ENCODE measurements at regions not wholly inside any gene's neighbourhood (a gene's known extent, or its start where the extent isn't known, plus 50 kb on each side); places are given as distances from the start of the nearest gene placed in this dataset.
A peak's percentile ranks its signal among the peaks of the same experiment; 100 is the strongest.

DNA sequence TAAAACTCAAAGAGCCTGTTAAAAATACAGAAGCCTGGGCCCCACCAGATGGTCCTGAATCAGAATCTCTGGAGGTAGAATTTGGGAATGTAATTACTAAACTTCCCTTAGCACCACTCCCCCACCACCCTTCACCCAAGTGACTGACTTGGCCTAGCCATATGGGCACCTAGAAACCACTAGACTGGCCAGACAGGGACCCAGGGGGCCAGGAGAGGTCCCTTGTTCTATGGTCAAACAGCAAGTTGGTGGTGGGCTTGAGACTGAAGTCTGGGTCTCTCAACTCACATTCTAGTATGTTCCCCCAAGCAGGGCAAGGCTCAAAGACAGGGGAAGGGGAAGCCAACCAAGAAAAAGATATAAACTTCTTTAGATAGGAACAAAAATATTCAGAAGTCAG is 301.5 kb upstream of the TLE3 start:
- DNase-seq = no peak

DNA sequence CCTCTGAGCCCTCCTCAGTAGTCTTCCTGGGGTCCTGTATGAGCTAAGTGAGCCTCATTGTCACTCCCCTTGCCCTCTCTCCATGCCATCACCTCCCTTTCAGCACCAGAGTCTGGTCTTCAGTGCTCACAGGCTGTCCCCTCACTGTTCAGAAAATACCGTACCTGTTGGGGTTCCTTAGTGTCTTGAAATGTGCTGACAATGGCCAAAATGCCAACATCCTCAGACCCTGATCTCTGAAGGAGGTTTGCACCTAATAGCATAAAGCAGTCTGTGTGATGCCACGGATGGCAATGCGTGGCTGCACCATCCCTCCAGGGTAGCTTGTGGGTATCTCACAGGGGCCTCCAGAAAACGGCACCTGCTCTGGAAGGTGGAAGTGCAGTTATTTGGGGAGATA is 301.0 kb upstream of the TLE3 start:
- DNase-seq = no peak

DNA sequence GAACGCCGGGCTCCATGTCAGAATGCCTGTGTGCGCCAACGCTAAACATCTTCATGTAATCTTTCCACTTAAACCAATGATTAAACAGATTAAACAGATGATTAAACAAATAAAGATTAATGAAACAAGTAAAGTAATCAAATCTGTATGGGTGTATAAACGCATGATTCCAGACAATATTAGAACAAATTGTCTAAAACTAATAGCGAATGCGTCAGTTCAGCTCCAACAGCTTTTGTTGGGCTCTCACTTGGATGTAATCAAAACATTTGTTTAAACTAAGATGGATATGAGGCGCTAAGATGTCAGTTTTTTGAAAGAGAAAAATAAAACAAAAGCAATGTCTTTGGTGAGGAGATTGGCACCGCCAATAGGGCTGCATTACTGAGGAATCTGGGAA is 299.1 kb upstream of the TLE3 start:
- DNase-seq = no peak

DNA sequence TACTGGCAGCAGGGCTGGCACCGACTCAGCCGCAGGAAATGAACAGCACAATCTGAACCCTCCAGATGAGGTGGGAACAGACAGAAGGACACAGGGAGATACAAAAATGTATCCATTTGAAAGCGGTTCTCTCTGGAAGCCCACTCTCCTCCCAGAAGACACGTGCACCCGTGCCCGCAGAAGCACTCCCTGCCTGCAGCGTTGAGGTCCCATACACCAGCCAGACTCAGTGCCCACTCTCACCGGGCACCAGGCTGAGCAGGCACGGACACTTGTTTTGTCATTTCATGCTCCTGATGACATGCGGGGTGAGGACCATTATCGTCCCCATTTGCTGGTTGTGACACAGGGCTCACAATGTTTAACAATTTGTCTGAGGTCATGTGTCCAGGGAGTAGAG is 297.4 kb upstream of the TLE3 start:
- no peak for DNase-seq

DNA sequence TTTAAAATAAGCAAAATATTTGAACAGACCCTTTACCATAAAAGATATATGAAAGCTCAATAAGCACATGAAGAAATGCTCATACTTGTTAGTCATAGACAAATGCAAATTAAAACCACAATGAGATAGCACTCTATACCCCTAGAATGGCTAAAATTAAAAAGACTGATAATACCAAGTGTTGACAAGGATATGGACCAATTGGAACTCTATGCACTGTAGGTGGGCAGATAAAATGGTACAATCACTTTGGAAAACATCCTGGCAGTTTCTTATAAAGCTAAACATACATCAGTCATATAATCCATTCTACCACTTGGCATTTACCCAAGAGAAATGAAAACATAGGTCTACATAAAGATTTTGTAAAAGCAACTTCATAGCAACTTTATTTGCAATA is 293.0 kb upstream of the TLE3 start:
- DNase-seq = no peak

DNA sequence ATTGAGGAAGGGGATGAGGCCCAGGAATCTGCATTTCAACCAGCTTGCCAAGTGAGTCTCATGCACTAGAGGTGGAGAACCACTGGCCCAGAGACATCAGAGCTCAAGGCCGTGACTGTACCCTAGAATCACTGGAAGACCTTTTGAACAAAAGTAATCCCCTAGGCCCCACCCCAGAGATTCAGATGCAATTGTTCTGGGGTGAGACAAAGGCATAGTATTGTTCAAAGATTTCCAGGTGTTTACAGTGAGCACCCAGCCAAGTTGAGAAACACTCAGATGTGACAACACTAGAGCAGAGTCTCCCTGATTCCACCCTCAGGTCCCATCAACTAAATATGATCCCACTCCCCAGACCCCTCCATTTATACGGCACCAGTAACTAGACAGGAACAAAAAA is 290.3 kb upstream of the TLE3 start:
- no peak for DNase-seq

DNA sequence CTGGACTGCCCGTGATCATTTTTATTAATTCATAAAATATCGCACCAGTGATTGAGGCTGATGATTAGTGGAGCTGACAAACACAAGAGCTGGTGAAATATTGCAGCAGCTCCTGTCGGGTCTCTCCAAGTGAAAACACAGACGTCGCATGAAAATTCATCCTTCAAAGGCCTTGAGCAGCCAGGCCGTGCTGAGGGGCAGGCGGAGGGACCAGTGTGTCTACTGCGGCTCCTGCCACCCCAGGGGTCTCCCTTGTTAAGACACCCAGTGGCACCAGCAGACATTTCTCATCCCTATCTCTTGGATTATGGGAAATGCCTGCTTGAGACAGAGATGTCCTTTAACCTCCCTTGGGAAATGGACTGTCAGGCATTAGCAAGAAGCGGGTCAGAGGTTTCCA is 289.4 kb upstream of the TLE3 start:
- DNase-seq = no peak

DNA sequence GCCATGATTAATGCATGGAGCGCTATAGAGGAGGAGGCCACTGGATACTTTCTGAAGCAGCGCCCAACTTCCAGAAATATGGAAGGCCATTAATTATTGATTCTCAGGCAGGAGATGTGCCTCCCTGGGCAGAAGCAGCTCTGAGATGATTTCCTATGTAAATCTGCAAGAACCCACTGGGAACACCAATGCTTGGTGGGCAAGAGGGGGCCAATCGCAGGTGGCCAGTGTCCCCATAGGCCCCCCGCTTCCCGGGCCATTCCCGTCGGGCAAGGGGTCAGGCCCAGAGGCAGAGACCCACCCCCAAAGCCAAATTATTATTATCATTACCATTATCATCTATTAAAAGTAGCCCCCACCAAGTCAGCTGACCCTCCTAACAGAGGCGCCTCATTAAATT is 288.0 kb upstream of the TLE3 start:
- no peak for DNase-seq

DNA sequence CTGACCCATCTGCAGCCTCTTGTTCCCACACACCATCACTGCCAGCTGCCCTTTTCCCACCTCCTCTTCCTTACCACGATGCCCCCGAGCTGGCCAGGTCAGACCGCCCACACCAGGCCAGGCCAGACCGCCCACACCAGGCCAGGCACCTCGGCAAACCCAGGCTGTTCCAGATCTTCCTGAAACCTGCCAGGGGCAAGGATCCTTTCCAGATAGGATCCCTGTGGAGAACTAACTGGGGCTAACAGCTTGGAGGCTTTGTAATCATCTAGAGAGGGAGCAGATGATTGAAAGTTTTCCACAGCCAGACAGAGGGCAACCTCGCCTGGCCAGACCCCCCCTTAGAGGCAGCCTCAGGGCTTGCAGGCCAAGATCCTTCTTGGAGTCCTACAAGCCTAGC is 287.3 kb upstream of the TLE3 start:
- no peak for DNase-seq

DNA sequence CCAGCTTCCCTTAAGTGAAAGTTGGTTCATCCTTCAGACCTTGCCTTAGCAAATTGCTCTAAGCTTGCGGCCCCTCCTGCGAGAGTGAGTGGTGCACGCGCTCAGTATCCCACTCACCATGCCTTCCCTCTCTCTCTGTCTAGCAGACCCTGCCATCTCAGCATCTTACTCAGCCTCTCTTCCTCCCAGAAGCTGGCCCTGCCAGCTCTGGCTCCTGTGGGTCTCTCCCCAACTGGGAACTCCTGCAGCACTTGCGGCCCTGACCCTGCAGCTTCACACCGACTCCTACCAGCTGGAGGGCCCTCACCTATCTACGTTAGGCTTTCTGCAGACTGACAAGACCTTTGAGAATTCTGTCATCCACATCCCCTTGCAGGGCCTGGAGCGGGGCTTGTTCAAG is 286.1 kb upstream of the TLE3 start:
- no peak for DNase-seq

DNA sequence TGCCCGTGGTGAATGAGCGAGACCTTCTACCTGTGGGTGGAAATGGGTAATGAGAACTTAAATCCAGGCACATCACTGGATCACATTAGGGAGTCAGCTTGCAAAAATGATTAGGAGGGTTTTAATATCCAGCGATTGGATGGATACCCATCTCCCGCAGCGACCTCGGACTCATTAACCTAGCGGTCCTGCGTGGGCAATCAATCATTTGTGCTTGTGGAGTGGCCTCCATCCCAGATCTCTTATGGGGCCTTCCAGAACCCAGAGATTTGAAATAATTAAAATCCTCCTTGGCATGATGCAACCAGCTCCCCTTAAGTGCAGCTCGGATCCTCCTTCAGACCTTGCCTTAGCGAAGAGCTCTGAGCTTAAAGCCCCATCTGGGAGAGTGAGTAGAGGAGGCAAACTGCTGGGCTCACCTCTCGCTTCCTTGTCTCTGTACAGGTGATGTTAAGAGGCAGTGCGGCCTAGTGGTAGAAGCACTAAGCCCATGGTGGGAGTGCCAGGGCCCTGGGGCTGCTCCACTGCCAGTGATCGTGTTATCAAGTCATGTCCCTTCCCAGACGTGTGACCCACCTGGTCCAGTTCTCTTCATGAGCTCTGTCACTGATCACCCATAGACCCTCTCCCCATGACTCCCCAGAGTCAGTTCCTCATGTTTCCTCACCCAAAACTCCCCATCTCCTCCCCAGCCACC is 285.2 kb upstream of the TLE3 start:
- no peak for DNase-seq

DNA sequence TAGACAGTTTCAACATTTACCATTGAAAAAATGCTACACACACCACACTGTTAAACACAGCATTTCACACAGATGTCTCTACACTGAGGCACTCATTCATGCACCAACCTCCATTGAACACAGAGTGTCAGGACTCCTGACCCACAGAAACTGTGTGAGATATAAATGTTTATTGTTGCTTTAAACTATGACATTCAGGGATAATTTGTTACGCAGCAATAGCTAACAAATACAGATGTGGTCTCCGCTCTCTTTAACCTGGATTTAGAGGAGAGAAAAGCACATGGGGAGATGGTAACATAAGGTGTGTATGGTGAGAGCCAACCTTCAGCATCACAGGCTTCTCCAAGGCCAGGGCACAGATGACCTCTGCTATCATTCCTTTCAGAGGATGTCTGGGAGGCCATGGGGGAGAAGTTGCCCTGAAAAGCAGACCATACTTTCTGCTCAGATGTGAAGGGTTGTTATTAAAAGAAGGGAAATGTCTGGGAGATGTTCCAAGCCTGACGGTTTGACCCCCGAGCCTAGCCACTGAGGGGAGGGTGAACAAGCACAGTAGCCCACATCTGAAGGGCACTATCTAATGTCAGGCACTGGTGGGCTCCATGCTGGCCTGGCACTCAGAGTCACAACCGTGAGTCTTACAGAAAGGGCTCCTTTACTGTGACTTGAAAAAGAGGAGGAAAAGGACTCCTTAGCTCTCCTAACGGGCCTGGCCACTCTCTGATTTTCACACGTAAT is 284.5 kb upstream of the TLE3 start:
- DNase-seq = no peak

DNA sequence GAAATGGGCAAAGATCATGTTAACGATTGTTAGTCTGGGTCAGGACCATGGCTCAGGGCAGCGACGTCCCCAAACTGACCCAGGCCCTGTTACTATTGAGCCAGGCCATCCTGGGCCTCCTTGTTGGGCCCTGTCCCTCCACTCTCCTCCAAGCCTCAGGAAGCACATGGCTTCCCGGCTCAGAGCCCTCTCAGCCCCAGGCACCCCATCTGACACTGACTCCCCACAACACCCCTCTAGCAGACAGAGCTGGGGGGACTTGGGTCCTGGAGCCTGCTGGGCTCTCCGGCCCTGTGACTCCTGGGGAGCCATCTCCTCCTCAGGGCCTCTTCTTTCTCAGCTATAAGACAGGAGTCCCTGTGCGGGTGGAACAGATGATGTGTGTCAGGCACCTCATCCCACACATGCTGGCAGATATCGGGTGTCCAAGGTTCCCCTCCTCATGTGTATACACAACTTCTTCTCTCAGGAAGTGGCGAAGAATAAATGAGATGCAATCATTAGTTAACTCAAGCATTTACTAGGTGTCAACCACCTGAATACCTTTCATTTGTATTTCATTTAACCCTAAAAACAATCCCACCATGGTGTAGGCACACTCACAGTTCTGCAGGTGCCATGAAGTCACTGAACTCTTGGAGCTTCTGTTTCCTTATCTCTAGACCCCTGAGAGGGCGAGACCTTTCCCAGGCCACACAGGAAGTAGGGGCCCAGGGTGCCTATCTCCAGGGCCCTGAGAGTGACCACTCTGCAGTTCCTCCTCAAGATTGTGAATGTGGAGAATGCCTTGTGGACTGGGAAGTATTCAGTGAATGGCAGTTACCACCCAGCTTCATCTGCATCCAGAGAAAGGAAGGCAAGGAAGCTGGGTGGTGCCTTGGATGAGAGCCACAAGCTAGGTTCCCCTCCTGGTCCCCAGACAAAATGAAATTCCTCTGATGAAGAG is 282.5 kb upstream of the TLE3 start:
- no peak for DNase-seq

DNA sequence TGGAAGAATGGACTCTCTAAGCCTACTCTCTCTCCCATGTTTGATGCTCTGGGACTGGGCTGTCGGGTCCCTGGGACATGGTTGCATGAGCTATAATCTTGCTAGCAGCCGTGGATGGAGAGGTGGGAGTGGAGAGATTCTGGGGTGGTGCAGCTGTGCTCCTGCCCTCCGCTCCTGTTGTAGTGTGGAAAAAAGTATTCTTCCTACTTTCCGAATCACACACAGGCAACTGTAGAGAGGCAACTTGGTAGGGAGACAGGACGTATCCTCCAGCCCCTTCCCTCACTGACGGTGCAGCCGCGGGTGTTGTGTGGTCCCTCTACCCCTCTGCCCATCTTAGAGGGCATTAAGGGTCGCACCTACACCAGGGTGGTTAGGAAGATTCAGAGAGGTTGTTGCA is 281.4 kb upstream of the TLE3 start:
- no peak for DNase-seq

DNA sequence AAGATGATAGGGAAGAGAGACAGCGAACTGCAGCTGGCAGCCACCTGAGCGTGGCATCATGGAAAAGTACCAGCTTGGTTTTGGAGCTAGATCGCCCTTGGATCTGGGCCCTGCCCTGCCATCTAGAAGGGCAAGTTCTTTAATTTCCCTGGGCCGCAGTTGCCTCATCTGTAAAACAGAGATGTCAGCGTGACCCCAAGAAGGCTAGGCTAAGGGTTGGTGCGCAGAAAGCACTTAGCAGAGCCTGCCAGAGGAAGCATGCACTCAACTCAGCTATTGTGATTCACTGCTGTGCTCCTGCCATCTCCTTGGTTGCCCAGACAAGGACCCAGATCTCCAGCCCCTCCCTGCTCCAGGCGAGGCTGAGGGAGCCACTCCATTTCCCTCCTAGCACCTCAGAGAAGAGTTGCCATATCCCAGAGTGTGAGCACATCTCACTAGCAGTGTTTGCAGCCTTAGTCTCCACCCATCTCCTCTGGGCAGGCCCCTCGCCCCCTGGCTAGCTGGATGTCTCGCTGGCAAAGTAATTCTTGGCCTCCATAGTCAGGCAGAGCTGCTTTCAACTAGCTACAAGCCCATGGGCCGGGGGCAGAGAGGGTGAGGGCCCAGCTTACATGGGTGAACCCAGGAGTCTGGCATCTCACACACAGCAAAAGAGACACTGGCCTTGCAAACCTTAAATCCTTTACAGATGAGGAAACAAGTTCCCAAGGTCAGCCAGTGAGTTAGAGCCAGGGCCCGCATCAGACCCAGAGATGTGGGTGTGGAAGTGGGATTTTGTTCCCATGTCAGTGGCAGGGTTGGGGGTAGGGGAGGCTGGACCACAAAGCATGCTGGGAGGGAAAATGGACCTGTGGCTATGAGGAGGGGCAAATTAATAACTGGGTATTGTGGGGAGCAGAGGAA is 280.7 kb upstream of the TLE3 start:
- DNase-seq = no peak

DNA sequence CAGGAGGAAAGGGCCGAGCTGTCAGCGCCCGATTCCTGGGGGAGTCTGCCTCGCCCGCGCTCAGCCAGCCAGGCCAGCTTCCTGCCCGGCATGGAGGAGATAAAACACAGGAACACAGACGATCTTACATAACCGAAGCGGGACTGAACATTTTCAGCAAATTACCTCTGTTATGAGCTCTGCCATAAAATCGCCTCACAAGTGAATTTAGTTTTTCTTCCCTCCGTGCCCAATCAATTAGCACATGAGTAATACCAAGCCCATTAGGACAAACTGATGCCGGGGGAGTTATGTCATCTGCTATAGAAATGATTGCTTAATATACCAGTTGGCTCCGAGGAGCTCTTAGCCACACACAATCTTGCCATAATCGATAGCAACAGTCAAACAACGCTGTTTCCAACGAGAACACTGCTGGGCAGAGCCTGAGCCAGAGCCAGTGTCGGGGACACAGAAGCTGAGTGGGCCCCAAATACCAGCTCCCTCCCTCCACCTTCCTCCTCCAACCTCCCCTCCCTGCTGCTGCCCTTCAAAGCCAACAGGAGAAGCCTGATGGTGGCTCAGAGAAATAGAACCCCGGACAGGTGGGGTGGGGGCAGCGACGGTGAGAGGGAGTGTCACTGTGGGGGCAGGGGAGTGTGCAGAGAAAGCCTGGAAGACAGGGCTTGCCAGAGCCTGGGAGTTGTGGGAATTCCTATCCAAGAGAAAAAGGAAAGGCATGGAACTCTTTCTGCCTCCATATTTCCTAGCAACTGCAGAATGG is 279.4 kb upstream of the TLE3 start:
- DNase-seq = peak; percentile 24 to 74 (median 37)

DNA sequence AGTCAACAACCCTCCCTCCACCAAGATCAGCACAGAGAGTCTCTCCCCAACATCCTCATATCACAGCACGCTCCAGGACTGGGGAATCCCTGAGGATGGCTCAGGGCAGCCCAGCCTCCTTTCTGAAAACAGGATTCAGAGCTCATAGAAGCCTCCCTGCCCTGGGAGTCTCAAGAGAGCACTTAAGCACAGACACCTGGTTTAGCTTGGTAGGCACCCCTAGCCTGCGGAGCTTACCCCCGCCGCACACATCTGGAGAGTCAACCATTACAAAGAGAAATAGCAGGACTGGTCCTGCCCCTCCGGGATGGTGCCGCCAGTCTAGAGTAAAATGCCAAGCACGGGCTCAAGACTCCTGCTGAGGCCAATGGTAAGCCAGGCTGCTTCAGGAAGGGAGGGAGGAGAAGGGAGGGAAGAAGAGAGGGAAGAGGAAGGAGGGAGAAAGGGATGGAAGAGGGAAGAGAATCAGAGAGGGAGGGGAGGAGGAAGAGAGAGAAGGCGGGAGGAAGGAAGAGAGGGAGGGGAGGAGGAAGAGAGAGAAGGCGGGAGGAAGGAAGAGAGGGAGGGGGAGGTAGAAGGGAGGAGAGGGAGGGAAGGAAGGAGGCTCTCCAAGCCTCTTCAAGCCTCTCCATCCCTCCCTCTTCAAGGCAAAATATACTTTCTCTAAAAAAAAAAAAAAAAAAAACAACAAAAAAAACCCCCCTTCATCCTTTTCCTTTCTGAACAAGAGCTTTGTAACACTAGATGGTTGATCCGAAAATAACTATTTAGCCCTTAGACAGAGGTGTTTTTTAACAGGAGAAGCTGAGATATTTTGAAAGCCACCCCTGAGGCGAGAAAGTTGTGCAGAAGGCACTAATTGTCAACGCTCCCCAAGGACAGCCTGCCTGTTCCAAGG is 278.6 kb upstream of the TLE3 start:
- peak in 1 of 3 donors; percentile 41 for DNase-seq

DNA sequence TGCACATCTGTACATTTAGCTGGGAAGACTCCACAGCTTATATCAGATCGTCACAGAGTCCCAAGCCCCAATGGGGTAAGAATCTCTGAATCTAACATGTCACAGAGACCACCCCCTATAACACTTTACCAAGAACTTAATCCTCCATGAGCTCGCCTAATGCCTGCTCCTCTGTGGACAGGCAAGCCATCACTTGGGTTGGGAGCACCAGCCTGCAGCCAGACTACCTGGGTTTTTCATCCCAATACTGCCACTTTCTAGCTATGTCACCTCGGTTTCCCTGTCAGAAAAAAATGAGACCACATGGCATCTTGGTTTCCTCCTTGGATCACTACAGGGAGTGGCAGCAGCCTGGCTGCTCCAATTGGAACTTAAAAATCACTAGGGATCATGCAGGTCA is 277.9 kb upstream of the TLE3 start:
- no peak for DNase-seq

DNA sequence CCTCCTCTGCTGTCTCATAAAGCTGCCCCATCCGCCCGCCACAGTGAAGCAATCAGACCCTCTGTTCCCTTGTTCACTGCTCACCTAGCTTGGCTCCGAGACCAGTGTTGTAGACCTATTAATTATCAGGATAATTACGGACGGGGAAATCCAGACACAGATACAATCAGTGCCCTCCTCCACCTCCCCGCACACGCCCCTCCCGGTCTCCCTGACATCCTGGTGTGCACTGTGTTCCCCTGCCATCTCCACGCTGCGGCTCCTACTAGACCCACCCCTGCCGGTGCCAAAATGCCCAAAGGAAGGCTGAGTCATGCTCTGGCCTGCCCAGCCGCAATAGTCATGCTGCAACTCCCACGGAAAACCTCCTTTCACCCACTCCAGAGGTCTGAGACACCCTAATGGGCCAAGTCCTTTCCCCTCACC is 277.3 kb upstream of the TLE3 start:
- no peak for DNase-seq

DNA sequence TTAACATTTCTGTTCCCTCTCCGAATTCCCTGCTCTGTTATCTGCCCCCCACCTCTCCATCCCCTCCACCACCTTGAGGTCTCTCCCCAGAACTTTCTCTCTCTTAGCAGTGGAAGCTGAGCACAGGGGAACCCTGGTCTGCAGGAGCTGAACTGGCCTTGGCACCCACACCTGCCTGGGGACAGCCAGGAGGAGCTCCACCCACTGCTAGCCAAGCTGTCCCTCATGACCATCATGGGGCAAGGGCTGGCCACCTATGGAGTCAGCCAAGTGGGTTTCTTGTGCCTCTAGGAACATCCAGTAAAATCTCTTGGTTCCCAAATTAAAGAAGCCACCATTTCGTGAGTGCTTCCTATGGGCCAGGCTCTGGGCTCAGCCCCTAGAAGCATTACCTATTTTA is 276.4 kb upstream of the TLE3 start:
- no peak for DNase-seq

Measured in muscle of back (tissue), 3 donors.